ENCODE measurements at regions not wholly inside any gene's neighbourhood (a gene's known extent, or its start where the extent isn't known, plus 50 kb on each side); places are given as distances from the start of the nearest gene placed in this dataset.

GRCh38 chr3:156070028-156070427 lies 50.4 kb upstream of the KCNAB1 start:
- H3K4me3 ChIP-seq (ENCODE audit: low read length in 3 of 3) = no peak overlapping the region
- H3K27me3 ChIP-seq (ENCODE audit: control insufficient read depth, insufficient read depth, low read length) = no peaks in the 10 kb centered on the region
- no peaks in the 10 kb centered on the region for H3K36me3 ChIP-seq (ENCODE audit: control insufficient read depth in 2 of 3, insufficient read depth in 3 of 3, low read length in 3 of 3)
- H3K9me3 ChIP-seq (ENCODE audit: control insufficient read depth in 2 of 3, insufficient read depth in 1 of 3, low read length in 3 of 3) = no peaks in the 10 kb centered on the region
- no peak overlapping the region for H3K27ac ChIP-seq (ENCODE audit: low read depth in 2 of 2, low read length in 2 of 2)
- FAIRE-seq (no peak), DNase-seq (no peak)
- intact Hi-C loops (cut with DNase I) = no loop called here
- H3K9ac ChIP-seq (ENCODE audit: low read length in 3 of 3) = no peak overlapping the region
- no peak for TF ChIP-seq CTCF (IDR thresholded peaks at IDR 0.05; ENCODE audit: borderline replicate concordance, extremely low read depth, insufficient read depth)
- no peaks in the 10 kb centered on the region for H3K4me1 ChIP-seq (ENCODE audit: control insufficient read depth in 2 of 3, insufficient read depth in 2 of 3, low read depth in 1 of 3, low read length in 3 of 3)
